HG03457 (cell line): ENCODE measurements at regions not wholly inside any gene's neighbourhood (a gene's known extent, or its start where the extent isn't known, plus 50 kb on each side); places are given as distances from the start of the nearest gene placed in this dataset.
"Not testable (repeated sequence)": the region's sequence is repeated elsewhere in the genome, so short reads cannot be mapped to it uniquely, and the experiment has no call there.

Experiments used
- ATAC-seq: cut with Tn5 transposase; IDR thresholded peaks from one replicate; pipeline ENCODE4 v1.9.1; 2021; ENCODE audit warnings: moderate number of reproducible peaks; ENCODE audit not compliant: unreplicated experiment

- not testable (repeated sequence) for ATAC-seq
Observed at GRCh38 chr2:146403546-146404160, 1441.2 kb upstream of the ACVR2A start.

GRCh38 chr2:146392631-146393030 is 1452.2 kb upstream of the ACVR2A start:
- no peak for ATAC-seq

GRCh38 chr2:146392186-146392585 is 1452.6 kb upstream of the ACVR2A start:
- ATAC-seq: no peak

- no peak for ATAC-seq
Observed at GRCh38 chr2:146388757-146389156, 1456.1 kb upstream of the ACVR2A start.

- ATAC-seq: no peak
Observed at GRCh38 chr2:146386096-146386495, 1458.7 kb upstream of the ACVR2A start.

GRCh38 chr2:146385031-146385430 is 1459.8 kb upstream of the ACVR2A start:
- ATAC-seq: no peak

GRCh38 chr2:146376511-146377064 is 1468.2 kb upstream of the ACVR2A start:
- ATAC-seq: no peak

GRCh38 chr2:146374505-146374904 is 1470.3 kb upstream of the ACVR2A start:
- no peak for ATAC-seq

GRCh38 chr2:146371364-146371763 is 1473.5 kb upstream of the ACVR2A start:
- not testable (repeated sequence) for ATAC-seq

GRCh38 chr2:146370826-146371225 is 1474.0 kb upstream of the ACVR2A start:
- no peak for ATAC-seq

- ATAC-seq: no peak
Observed at GRCh38 chr2:146366276-146366675, 1478.6 kb upstream of the ACVR2A start.

GRCh38 chr2:146365041-146365440 is 1479.8 kb upstream of the ACVR2A start:
- ATAC-seq: no peak

- ATAC-seq: no peak
Observed at GRCh38 chr2:146363731-146364130, 1481.1 kb upstream of the ACVR2A start.

- ATAC-seq: no peak
Observed at GRCh38 chr2:146351689-146352088, 1493.1 kb upstream of the ACVR2A start.

- ATAC-seq: no peak
Observed at GRCh38 chr2:146349334-146349733, 1495.5 kb upstream of the ACVR2A start.

- ATAC-seq: no peak
Observed at GRCh38 chr2:146324951-146325350, 1519.9 kb upstream of the ACVR2A start.

GRCh38 chr2:146323564-146323963 is 1521.3 kb upstream of the ACVR2A start:
- ATAC-seq: no peak

GRCh38 chr2:146321175-146321574 is 1523.7 kb upstream of the ACVR2A start:
- ATAC-seq: no peak

- ATAC-seq: no peak
Observed at GRCh38 chr2:146317959-146318358, 1526.9 kb upstream of the ACVR2A start.

- ATAC-seq: no peak
Observed at GRCh38 chr2:146312899-146313298, 1531.9 kb upstream of the ACVR2A start.

- no peak for ATAC-seq
Observed at GRCh38 chr2:146305164-146305563, 1539.7 kb upstream of the ACVR2A start.

GRCh38 chr2:146301287-146301686 is 1543.5 kb upstream of the ACVR2A start:
- no peak for ATAC-seq

- ATAC-seq: no peak
Observed at GRCh38 chr2:146295080-146295670, 1549.7 kb upstream of the ACVR2A start.
